ENCODE measurements at regions not wholly inside any gene's neighbourhood (a gene's known extent, or its start where the extent isn't known, plus 50 kb on each side); places are given as distances from the start of the nearest gene placed in this dataset.
A peak's percentile ranks its signal among the peaks of the same experiment; 100 is the strongest.

GRCh38 chr2:34486965-34487364 lies 887.9 kb upstream of the FAM98A start:
- TF ChIP-seq CTCF (conservative IDR thresholded peaks at IDR 0.05; ENCODE audit: low read depth, low read length), result peak; percentile 54
- no peak overlapping the region for H3K4me3 ChIP-seq (ENCODE audit: low read depth, low read length)
- DNase-seq (ENCODE audit: low read depth), result no peak

- no peak for TF ChIP-seq CTCF (conservative IDR thresholded peaks at IDR 0.05; ENCODE audit: low read depth, low read length)
- no peak for DNase-seq (ENCODE audit: low read depth)
- H3K4me3 ChIP-seq (ENCODE audit: low read depth, low read length), result no peak overlapping the region
Measured at GRCh38 chr2:34481542-34481941, 882.4 kb upstream of the FAM98A start.

GRCh38 chr2:34480366-34480765 lies 881.3 kb upstream of the FAM98A start:
- no peak overlapping the region for H3K4me3 ChIP-seq (ENCODE audit: low read depth, low read length)
- DNase-seq (ENCODE audit: low read depth), result no peak
- TF ChIP-seq CTCF (conservative IDR thresholded peaks at IDR 0.05; ENCODE audit: low read depth, low read length), result no peak

- TF ChIP-seq CTCF (conservative IDR thresholded peaks at IDR 0.05; ENCODE audit: low read depth, low read length), result no peak
- H3K4me3 ChIP-seq (ENCODE audit: low read depth, low read length), result no peak overlapping the region
- peak; percentile 46 for DNase-seq (ENCODE audit: low read depth)
Measured at GRCh38 chr2:34475156-34475555, 876.1 kb upstream of the FAM98A start.

GRCh38 chr2:34474646-34475045 lies 875.5 kb upstream of the FAM98A start:
- TF ChIP-seq CTCF (conservative IDR thresholded peaks at IDR 0.05; ENCODE audit: low read depth, low read length), result no peak
- DNase-seq (ENCODE audit: low read depth), result peak; percentile 50
- no peak overlapping the region for H3K4me3 ChIP-seq (ENCODE audit: low read depth, low read length)

- TF ChIP-seq CTCF (conservative IDR thresholded peaks at IDR 0.05; ENCODE audit: low read depth, low read length), result no peak
- DNase-seq (ENCODE audit: low read depth), result no peak
- H3K4me3 ChIP-seq (ENCODE audit: low read depth, low read length), result no peak overlapping the region
Measured at GRCh38 chr2:34447097-34447496, 848.0 kb upstream of the FAM98A start.

GRCh38 chr2:34423301-34423700 lies 824.2 kb upstream of the FAM98A start:
- H3K4me3 ChIP-seq (ENCODE audit: low read depth, low read length), result no peak overlapping the region
- no peak for TF ChIP-seq CTCF (conservative IDR thresholded peaks at IDR 0.05; ENCODE audit: low read depth, low read length)

More at GRCh38 chr2:34423301-34423700, 824.2 kb upstream of the FAM98A start:
- no peak for DNase-seq (ENCODE audit: low read depth)
